Hepatocyte (in vitro differentiated cells): ENCODE measurements at regions not wholly inside any gene's neighbourhood (a gene's known extent, or its start where the extent isn't known, plus 50 kb on each side); places are given as distances from the start of the nearest gene placed in this dataset.
A peak's percentile ranks its signal among the peaks of the same experiment; 100 is the strongest.
"Not testable (repeated sequence)": the region's sequence is repeated elsewhere in the genome, so short reads cannot be mapped to it uniquely, and the experiment has no call there.

Experiments used
- DNase-seq: peaks from one replicate; pipeline ENCODE4 v3.0.0-alpha.2; 2016; ENCODE audit warnings: low spot score
- H2AFZ ChIP-seq: fragments of 200-600 bp; sonication (generic); 2 replicates; pipeline ENCODE4 v1.6.0; 2016; ENCODE audit warnings: antibody characterized with exemption, mild to moderate bottlenecking
- H3K27ac ChIP-seq: fragments of 200-600 bp; sonication (generic); 2 replicates; pipeline ENCODE4 v1.5.1; 2016; ENCODE audit warnings: mild to moderate bottlenecking
- H3K27me3 ChIP-seq: fragments of 200-600 bp; sonication (generic); 2 replicates; pipeline ENCODE4 v1.6.1; 2016
- H3K36me3 ChIP-seq: fragments of 200-600 bp; sonication (generic); replicated peaks from 2 replicates; pipeline ENCODE4 v1.5.1; 2016; ENCODE audit warnings: low read depth; ENCODE audit not compliant: insufficient read depth
- H3K4me1 ChIP-seq: fragments of 200-600 bp; sonication (generic); 2 replicates; pipeline ENCODE4 v1.5.1; 2016; ENCODE audit warnings: mild to moderate bottlenecking, moderate library complexity; ENCODE audit not compliant: insufficient read depth
- H3K4me2 ChIP-seq: fragments of 200-600 bp; sonication (generic); 2 replicates; pipeline ENCODE4 v1.6.0; 2016
- H3K4me3 ChIP-seq: fragments of 200-600 bp; sonication (generic); 2 replicates; pipeline ENCODE4 v1.5.1; 2016; ENCODE audit warnings: mild to moderate bottlenecking
- H3K79me2 ChIP-seq: fragments of 200-600 bp; sonication (generic); 2 replicates; pipeline ENCODE4 v1.6.0; 2017; ENCODE audit warnings: mild to moderate bottlenecking
- H3K9me2 ChIP-seq: fragments of 200-600 bp; sonication (generic); replicated peaks from 2 replicates; pipeline ENCODE4 v1.6.0; 2017; ENCODE audit warnings: mild to moderate bottlenecking; ENCODE audit not compliant: insufficient read depth
- H3K9me3 ChIP-seq: fragments of 200-600 bp; sonication (generic); 2 replicates; pipeline ENCODE4 v1.5.1; 2016; ENCODE audit warnings: low read depth, mild to moderate bottlenecking
- H4K20me1 ChIP-seq: fragments of 200-600 bp; sonication (generic); 2 replicates; pipeline ENCODE4 v1.6.0; 2016; ENCODE audit warnings: mild to moderate bottlenecking; ENCODE audit not compliant: insufficient read depth, poor library complexity, severe bottlenecking
- EZH2 ChIP-seq: fragments of 200-600 bp; sonication (generic); IDR thresholded peaks from 2 replicates; pipeline ENCODE4 v1.6.1; 2016; ENCODE audit warnings: antibody characterized with exemption, mild to moderate bottlenecking, borderline replicate concordance
- EZH2phosphoT487 ChIP-seq: fragments of 200-600 bp; sonication (generic); IDR thresholded peaks from one replicate; pipeline ENCODE4 v1.6.1; 2018; ENCODE audit warnings: antibody characterized with exemption, mild to moderate bottlenecking, low read depth, moderate library complexity; ENCODE audit not compliant: unreplicated experiment, severe bottlenecking
- whole genome bisulfite sequencing: methylation state at CpG from one replicate; pipeline ENCODE4 v1.1.6; 2016; ENCODE audit warnings: low lambda C conversion rate; ENCODE audit errors: missing lambda C conversion rate; 5-methylcytosine and 5-hydroxymethylcytosine counted together
- TF ChIP-seq, protein P1 (sequence below): fragments of 200-600 bp; sonication (generic); IDR thresholded peaks from 2 replicates; pipeline ENCODE4 v1.5.1; 2016; ENCODE audit warnings: antibody characterized with exemption, mild to moderate bottlenecking; ENCODE audit not compliant: poor library complexity

DNA sequence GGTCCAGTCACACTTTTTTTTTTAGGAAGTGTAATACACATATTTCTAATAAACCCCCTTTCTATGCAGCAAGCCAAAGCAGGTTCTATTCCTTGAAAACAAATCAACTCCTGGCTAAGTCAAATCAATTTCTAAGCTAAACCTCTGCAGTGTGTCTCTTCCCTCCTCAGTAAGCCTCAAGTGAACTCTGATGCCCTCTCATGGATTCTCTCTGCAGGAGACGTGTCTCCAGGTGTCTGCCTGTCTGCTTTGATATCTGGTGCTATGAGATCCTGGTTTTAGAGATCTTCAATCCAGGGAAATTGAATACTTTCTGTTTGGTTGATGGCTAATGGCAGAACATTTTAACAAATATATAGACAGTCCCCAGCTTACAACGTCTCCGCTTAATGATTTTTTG lies 791.7 kb downstream of the AACS start:
- 64% methylated on average over 3 of the region's 3 CpGs for WGBS
- no peaks in the 10 kb centered on the region for H4K20me1 ChIP-seq

DNA sequence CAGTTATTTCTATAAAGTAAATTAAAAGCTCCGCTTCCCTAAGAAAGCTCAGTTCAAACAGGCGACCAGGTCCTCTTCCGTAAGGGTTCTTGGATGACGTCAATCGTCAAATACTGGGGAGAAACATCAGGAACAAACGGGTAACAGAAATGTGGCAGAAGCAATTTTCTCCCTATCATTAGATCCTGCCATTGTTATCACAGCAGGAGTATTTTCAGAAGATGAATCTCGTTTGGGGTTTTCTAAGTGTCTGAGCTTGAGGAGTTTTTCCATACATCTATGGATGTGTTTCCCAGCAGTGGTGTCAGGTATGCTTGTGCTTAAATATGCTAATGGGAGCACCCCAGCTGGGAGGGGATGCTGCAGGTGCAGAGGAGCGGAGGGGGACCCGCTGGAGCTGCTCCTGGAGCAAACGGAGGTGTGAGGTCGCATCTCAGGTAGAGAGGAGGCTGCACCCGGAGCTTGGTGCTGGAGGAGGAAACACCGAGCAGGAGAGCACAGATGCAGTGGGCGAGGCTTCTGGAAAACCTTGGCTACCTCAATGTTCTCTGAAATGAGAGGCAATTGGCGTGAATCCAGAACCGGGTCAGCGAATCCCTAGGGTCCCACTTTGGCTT lies 795.5 kb downstream of the AACS start:
- no peak overlapping the region for H3K27ac ChIP-seq
- no peaks in the 10 kb centered on the region for H3K36me3 ChIP-seq
- H3K4me1 ChIP-seq, result no peaks in the 10 kb centered on the region
- no peak overlapping the region for H3K4me2 ChIP-seq
- 87% methylated on average over 17 of the region's 17 CpGs for WGBS
- H3K9me3 ChIP-seq, result no peaks in the 10 kb centered on the region
- H2AFZ ChIP-seq, result no peak overlapping the region
- H3K27me3 ChIP-seq, result no peaks in the 10 kb centered on the region
- no peaks in the 10 kb centered on the region for H3K79me2 ChIP-seq
- DNase-seq, result no peak
- H4K20me1 ChIP-seq, result no peaks in the 10 kb centered on the region
- no peak overlapping the region for H3K4me3 ChIP-seq
- TF ChIP-seq, protein P1, sequence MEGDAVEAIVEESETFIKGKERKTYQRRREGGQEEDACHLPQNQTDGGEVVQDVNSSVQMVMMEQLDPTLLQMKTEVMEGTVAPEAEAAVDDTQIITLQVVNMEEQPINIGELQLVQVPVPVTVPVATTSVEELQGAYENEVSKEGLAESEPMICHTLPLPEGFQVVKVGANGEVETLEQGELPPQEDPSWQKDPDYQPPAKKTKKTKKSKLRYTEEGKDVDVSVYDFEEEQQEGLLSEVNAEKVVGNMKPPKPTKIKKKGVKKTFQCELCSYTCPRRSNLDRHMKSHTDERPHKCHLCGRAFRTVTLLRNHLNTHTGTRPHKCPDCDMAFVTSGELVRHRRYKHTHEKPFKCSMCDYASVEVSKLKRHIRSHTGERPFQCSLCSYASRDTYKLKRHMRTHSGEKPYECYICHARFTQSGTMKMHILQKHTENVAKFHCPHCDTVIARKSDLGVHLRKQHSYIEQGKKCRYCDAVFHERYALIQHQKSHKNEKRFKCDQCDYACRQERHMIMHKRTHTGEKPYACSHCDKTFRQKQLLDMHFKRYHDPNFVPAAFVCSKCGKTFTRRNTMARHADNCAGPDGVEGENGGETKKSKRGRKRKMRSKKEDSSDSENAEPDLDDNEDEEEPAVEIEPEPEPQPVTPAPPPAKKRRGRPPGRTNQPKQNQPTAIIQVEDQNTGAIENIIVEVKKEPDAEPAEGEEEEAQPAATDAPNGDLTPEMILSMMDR, result no peak
- TF ChIP-seq EZH2 (no peak), EZH2phosphoT487 (no peak)
- no peaks in the 10 kb centered on the region for H3K9me2 ChIP-seq

More for the DNA sequence above, 791.7 kb downstream of the AACS start:
- Histone ChIP-seq H3K4me2 (no peak overlapping the region), H3K9me2 (no peaks in the 10 kb centered on the region), H3K36me3 (no peaks in the 10 kb centered on the region), H3K27me3 (no peaks in the 10 kb centered on the region), H3K27ac (no peak overlapping the region), H3K9me3 (no peaks in the 10 kb centered on the region), H3K4me3 (no peak overlapping the region), H2AFZ (no peak overlapping the region), H3K79me2 (no peaks in the 10 kb centered on the region), H3K4me1 (no peaks in the 10 kb centered on the region)
- no peak for TF ChIP-seq EZH2
- TF ChIP-seq, protein P1, result peak; percentile 3
- no peak for DNase-seq

DNA sequence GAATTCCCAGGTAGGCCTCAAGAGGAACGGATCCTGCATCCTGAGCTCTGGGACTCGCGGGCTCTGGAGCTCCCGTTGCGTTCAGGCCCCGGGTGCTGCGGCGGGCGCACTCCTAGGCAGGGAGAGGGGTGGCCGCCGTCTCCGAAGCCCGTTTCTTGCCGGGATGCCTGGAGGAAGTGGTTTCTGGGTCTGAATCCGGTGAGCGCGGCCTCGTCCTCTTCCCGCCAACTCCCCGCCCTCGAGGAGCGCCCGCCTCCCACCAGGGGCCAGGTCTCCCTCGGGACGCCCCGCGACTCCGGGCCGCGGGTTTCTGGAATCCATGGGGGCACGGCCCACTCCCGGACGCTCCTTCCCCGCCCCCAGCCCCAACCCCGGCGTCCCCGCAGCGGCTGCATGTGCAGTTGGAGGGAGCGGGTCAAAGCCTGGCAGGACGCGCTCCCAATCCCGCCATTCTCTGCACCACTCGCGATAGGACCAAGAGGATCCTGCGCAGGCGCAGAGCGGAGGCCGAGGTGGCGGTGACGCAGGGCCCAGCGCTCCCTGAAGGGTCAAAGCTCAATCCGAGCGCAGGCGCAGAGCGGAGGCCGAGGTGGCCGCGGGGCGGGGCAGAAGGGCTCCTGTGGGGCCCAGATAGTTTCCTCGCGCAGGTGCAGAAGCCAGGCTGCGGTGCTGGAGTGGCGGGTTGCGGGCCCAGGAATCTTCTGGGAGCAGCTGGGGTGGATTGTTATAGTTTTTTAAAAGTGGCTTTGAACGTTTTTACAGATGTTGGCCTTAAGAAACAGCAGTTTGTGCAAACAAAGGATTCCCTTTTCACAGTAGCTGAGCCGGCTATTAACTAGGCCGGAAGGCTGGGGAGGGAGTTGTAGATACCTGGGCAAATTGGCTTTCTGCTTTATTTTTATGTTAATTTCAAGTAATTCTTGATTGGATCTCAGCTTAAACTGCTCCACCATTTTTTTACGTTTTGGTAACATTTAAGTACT lies 796.4 kb downstream of the AACS start:
- Histone ChIP-seq H3K9me2 (no peaks in the 10 kb centered on the region), H3K4me1 (no peaks in the 10 kb centered on the region), H4K20me1 (no peaks in the 10 kb centered on the region), H3K27ac (no peak overlapping the region), H3K4me3 (no peak overlapping the region), H3K4me2 (no peak overlapping the region), H3K79me2 (no peaks in the 10 kb centered on the region), H2AFZ (no peak overlapping the region), H3K9me3 (no peaks in the 10 kb centered on the region), H3K27me3 (no peaks in the 10 kb centered on the region), H3K36me3 (no peaks in the 10 kb centered on the region)
- 92% methylated on average over 44 of the region's 68 CpGs for WGBS
- TF ChIP-seq EZH2 (no peak), EZH2phosphoT487 (no peak)
- TF ChIP-seq, protein P1, result no peak
- DNase-seq, result no peak

DNA sequence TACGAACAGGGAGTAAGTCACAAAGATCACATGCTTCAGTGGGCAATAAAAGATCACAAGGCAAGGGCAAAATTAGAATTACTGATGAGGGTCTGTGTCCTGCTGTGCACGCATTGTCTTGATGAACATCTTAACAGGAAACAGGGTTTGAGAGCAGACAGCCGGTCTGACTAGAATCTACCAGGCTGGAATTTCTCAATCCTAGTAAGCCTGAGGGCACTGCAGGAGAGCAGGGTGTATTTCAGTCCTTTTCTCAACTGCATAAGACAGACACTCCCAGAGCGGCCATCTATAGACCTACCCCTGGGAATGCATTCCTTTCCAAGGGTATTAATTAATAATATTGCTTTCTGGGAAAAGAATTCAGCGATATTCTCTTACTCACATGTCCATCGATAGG lies 800.0 kb downstream of the AACS start:
- not testable (repeated sequence) for H3K4me3 ChIP-seq, H3K9me2 ChIP-seq, H3K4me2 ChIP-seq, DNase-seq, H3K9me3 ChIP-seq, H2AFZ ChIP-seq, H3K79me2 ChIP-seq, H4K20me1 ChIP-seq, H3K27me3 ChIP-seq, H3K36me3 ChIP-seq, H3K27ac ChIP-seq, H3K4me1 ChIP-seq
- WGBS, result 85% methylated on average over 6 of the region's 6 CpGs
